CD4-positive, alpha-beta memory T cell (primary cell): ENCODE measurements at regions not wholly inside any gene's neighbourhood (a gene's known extent, or its start where the extent isn't known, plus 50 kb on each side); places are given as distances from the start of the nearest gene placed in this dataset.

Experiments
- CTCF ChIA-PET: fragments of 350-600 bp; sonication (Branson Sonifier 250); formaldehyde crosslinking; loops from one replicate; lab custom pipeline; 2021; ENCODE audit warnings: inconsistent platforms; ENCODE audit not compliant: partially characterized antibody; lab: Charles Lee
- POLR2A ChIA-PET: fragments of 350-600 bp; sonication (Branson Sonifier 250); formaldehyde crosslinking; loops from one replicate; lab custom pipeline; 2021; ENCODE audit not compliant: partially characterized antibody; lab: Charles Lee
- DNase-seq, 5 donors: peaks; one replicate each; pipeline versions ENCODE4 v3.0.0 to v3.0.0-alpha.2; 2020 to 2022; ENCODE audit warnings: mixed read lengths in 1 of 5
- H3K27ac ChIP-seq: one replicate; pipeline ENCODE4 v1.7.0; 2013; ENCODE audit warnings: low read depth, low read length
- H3K27me3 ChIP-seq: 2 replicates; pipeline ENCODE4 v1.7.0; 2013; ENCODE audit warnings: mild to moderate bottlenecking, low read length, moderate library complexity; ENCODE audit not compliant: insufficient read depth
- H3K36me3 ChIP-seq: 2 replicates; pipeline ENCODE4 v1.7.0; 2013; ENCODE audit warnings: mild to moderate bottlenecking, low read length, moderate library complexity; ENCODE audit not compliant: insufficient read depth
- H3K4me1 ChIP-seq: 2 replicates; pipeline ENCODE4 v1.7.0; 2013; ENCODE audit warnings: mild to moderate bottlenecking, low read length, moderate library complexity; ENCODE audit not compliant: insufficient read depth
- H3K4me3 ChIP-seq, 2 donors: one replicate each; pipeline ENCODE4 v1.7.0; 2013; ENCODE audit warnings: low read length in 2 of 2, mild to moderate bottlenecking in 1 of 2
- H3K9me3 ChIP-seq, 2 donors: one replicate each; pipeline ENCODE4 v1.7.0; 2013; ENCODE audit warnings: low read length in 2 of 2, control low read depth in 1 of 2; ENCODE audit not compliant: control insufficient read depth in 1 of 2
- H3K27ac Mint-ChIP-seq, 7 donors: one replicate each; pipeline ENCODE4 v1.8.0; 2020 to 2021; ENCODE audit warnings: mixed read lengths in 7 of 7, mild to moderate bottlenecking in 6 of 7, inconsistent platforms in 3 of 7, moderate library complexity in 3 of 7
- H3K27me3 Mint-ChIP-seq, 2 donors: one replicate each; pipeline ENCODE4 v1.8.0; 2020 to 2021; ENCODE audit warnings: mixed read lengths in 2 of 2
- H3K36me3 Mint-ChIP-seq, 2 donors: one replicate each; pipeline ENCODE4 v1.8.0; 2020 to 2021; ENCODE audit warnings: mixed read lengths in 2 of 2, inconsistent platforms in 1 of 2, mild to moderate bottlenecking in 1 of 2
- H3K4me1 Mint-ChIP-seq, 4 donors: one replicate each; pipeline ENCODE4 v1.8.0; 2020 to 2021; ENCODE audit warnings: mixed read lengths in 4 of 4, mild to moderate bottlenecking in 1 of 4
- H3K4me3 Mint-ChIP-seq, 8 donors: one replicate each; pipeline ENCODE4 v1.8.0; 2020 to 2021; ENCODE audit warnings: mixed read lengths in 8 of 8, mild to moderate bottlenecking in 7 of 8, moderate library complexity in 6 of 8, inconsistent platforms in 3 of 8
- H3K9me3 Mint-ChIP-seq, 8 donors: one replicate each; pipeline ENCODE4 v1.8.0; 2020 to 2021; ENCODE audit warnings: mixed read lengths in 8 of 8, mild to moderate bottlenecking in 5 of 8, inconsistent platforms in 3 of 8, moderate library complexity in 1 of 8
- intact Hi-C: fragments of 100-400 bp; cut with micrococcal nuclease; formaldehyde crosslinking; loops from one replicate; pipeline ENCODE4 v1.15.1; 2023

GRCh38 chr10:9211228-9211627 lies 1156.7 kb downstream of the GATA3 start:
- intact Hi-C loops: no loop called here
- Histone ChIP-seq H3K36me3 (no peaks in the 10 kb centered on the region), H3K4me1 (peaks cover 3% of the 10 kb centered on the region), H3K9me3 (no peaks in the 10 kb centered on the region), H3K4me3 (no peak overlapping the region), H3K27me3 (no peaks in the 10 kb centered on the region), H3K27ac (no peak overlapping the region)
- Mint-ChIP-seq H3K27ac (no peak overlapping the region), H3K27me3 (peaks cover 5% of the 10 kb centered on the region in 2 donors), H3K9me3 (no peaks in the 10 kb centered on the region), H3K4me3 (no peak overlapping the region), H3K36me3 (no peaks in the 10 kb centered on the region), H3K4me1 (no peaks in the 10 kb centered on the region)
- ChIA-PET POLR2A (no interaction called here), CTCF (no interaction called here)
- no peak for DNase-seq

- ChIA-PET POLR2A (no interaction called here), CTCF (no interaction called here)
- no peak overlapping the region for H3K4me3 ChIP-seq
- Mint-ChIP-seq H3K4me3 (no peak overlapping the region), H3K36me3 (no peaks in the 10 kb centered on the region), H3K4me1 (peaks cover 0 to 2% (median under 1%) of the 10 kb centered on the region in 4 donors), H3K9me3 (no peaks in the 10 kb centered on the region), H3K27ac (no peak overlapping the region), H3K27me3 (peaks cover 5 to 12% of the 10 kb centered on the region in 2 donors)
- H3K4me1 ChIP-seq: no peaks in the 10 kb centered on the region
- H3K9me3 ChIP-seq: no peaks in the 10 kb centered on the region
- intact Hi-C loops: no loop called here
- H3K27ac ChIP-seq: no peak overlapping the region
- H3K27me3 ChIP-seq: no peaks in the 10 kb centered on the region
- no peak for DNase-seq
- no peaks in the 10 kb centered on the region for H3K36me3 ChIP-seq
Measured at GRCh38 chr10:9214618-9215017, 1160.1 kb downstream of the GATA3 start.

- no peaks in the 10 kb centered on the region for H3K9me3 ChIP-seq
- POLR2A ChIA-PET: no interaction called here
- Mint-ChIP-seq H3K4me1 (peaks cover 0 to 2% (median under 1%) of the 10 kb centered on the region in 4 donors), H3K27ac (no peak overlapping the region), H3K36me3 (no peaks in the 10 kb centered on the region), H3K27me3 (peaks cover 5 to 12% of the 10 kb centered on the region in 2 donors), H3K4me3 (no peak overlapping the region), H3K9me3 (no peaks in the 10 kb centered on the region)
- H3K36me3 ChIP-seq: no peaks in the 10 kb centered on the region
- CTCF ChIA-PET: no interaction called here
- H3K4me1 ChIP-seq: no peaks in the 10 kb centered on the region
- no peaks in the 10 kb centered on the region for H3K27me3 ChIP-seq
- no peak overlapping the region for H3K4me3 ChIP-seq
- no peak overlapping the region for H3K27ac ChIP-seq
- intact Hi-C loops: no loop called here
- no peak for DNase-seq
Measured at GRCh38 chr10:9215121-9215520, 1160.6 kb downstream of the GATA3 start.

GRCh38 chr10:9219860-9220259 lies 1165.4 kb downstream of the GATA3 start:
- intact Hi-C loops: no loop called here
- Histone ChIP-seq H3K36me3 (no peaks in the 10 kb centered on the region), H3K9me3 (no peaks in the 10 kb centered on the region), H3K4me3 (no peak overlapping the region), H3K4me1 (no peaks in the 10 kb centered on the region), H3K27ac (no peak overlapping the region), H3K27me3 (no peaks in the 10 kb centered on the region)
- no peak overlapping the region for H3K27ac Mint-ChIP-seq
- no peak for DNase-seq
- no peak overlapping the region for H3K4me3 Mint-ChIP-seq
- peaks cover 2 to 13% of the 10 kb centered on the region in 2 donors for H3K27me3 Mint-ChIP-seq
- H3K4me1 Mint-ChIP-seq: peaks cover 0 to 2% (median under 1%) of the 10 kb centered on the region in 4 donors
- no peaks in the 10 kb centered on the region for H3K36me3 Mint-ChIP-seq
- H3K9me3 Mint-ChIP-seq: no peaks in the 10 kb centered on the region
- POLR2A ChIA-PET: no interaction called here
- CTCF ChIA-PET: no interaction called here

- no peak for DNase-seq
- Mint-ChIP-seq H3K27ac (no peak overlapping the region), H3K9me3 (no peaks in the 10 kb centered on the region), H3K27me3 (peaks cover 2 to 9% of the 10 kb centered on the region in 2 donors), H3K4me3 (no peak overlapping the region), H3K4me1 (peaks cover 0 to 2% (median under 1%) of the 10 kb centered on the region in 4 donors), H3K36me3 (no peaks in the 10 kb centered on the region)
- Histone ChIP-seq H3K4me1 (no peaks in the 10 kb centered on the region), H3K27me3 (no peaks in the 10 kb centered on the region), H3K4me3 (no peak overlapping the region), H3K27ac (no peak overlapping the region), H3K36me3 (no peaks in the 10 kb centered on the region), H3K9me3 (no peaks in the 10 kb centered on the region)
- POLR2A ChIA-PET: no interaction called here
- intact Hi-C loops: no loop called here
- CTCF ChIA-PET: no interaction called here
Measured at GRCh38 chr10:9222917-9223316, 1168.4 kb downstream of the GATA3 start.

- Histone ChIP-seq H3K36me3 (no peaks in the 10 kb centered on the region), H3K4me3 (no peak overlapping the region), H3K9me3 (no peaks in the 10 kb centered on the region), H3K27ac (no peak overlapping the region), H3K27me3 (no peaks in the 10 kb centered on the region), H3K4me1 (no peaks in the 10 kb centered on the region)
- H3K4me3 Mint-ChIP-seq: no peak overlapping the region
- ChIA-PET POLR2A (no interaction called here), CTCF (no interaction called here)
- peaks cover 0 to 3% (median 0%) of the 10 kb centered on the region in 8 donors for H3K9me3 Mint-ChIP-seq
- peaks cover 17 to 25% of the 10 kb centered on the region in 2 donors for H3K27me3 Mint-ChIP-seq
- H3K36me3 Mint-ChIP-seq: no peaks in the 10 kb centered on the region
- no peak for DNase-seq
- intact Hi-C loops: no loop called here
- no peak overlapping the region for H3K27ac Mint-ChIP-seq
- peaks cover 8 to 16% (median 11%) of the 10 kb centered on the region in 4 donors for H3K4me1 Mint-ChIP-seq
Measured at GRCh38 chr10:9227679-9228365, 1173.3 kb downstream of the GATA3 start.

- H3K27ac ChIP-seq: no peak overlapping the region
- Mint-ChIP-seq H3K4me1 (peaks cover 8 to 16% (median 11%) of the 10 kb centered on the region in 4 donors), H3K4me3 (no peak overlapping the region), H3K36me3 (no peaks in the 10 kb centered on the region), H3K9me3 (peaks cover 0 to 3% (median 0%) of the 10 kb centered on the region in 8 donors), H3K27ac (no peak overlapping the region), H3K27me3 (peaks cover 22 to 25% of the 10 kb centered on the region in 2 donors)
- no peak for DNase-seq
- H3K27me3 ChIP-seq: no peaks in the 10 kb centered on the region
- intact Hi-C loops: no loop called here
- CTCF ChIA-PET: no interaction called here
- H3K4me1 ChIP-seq: no peaks in the 10 kb centered on the region
- H3K36me3 ChIP-seq: no peaks in the 10 kb centered on the region
- H3K4me3 ChIP-seq: no peak overlapping the region
- no peaks in the 10 kb centered on the region for H3K9me3 ChIP-seq
- POLR2A ChIA-PET: no interaction called here
Measured at GRCh38 chr10:9228771-9229170, 1174.3 kb downstream of the GATA3 start.
